ENCODE measurements at regions not wholly inside any gene's neighbourhood (a gene's known extent, or its start where the extent isn't known, plus 50 kb on each side); places are given as distances from the start of the nearest gene placed in this dataset.

- no peak for DNase-seq
These were observed 66.4 kb upstream of the DAB2 start for GRCh38 chr5:39491210-39491609.

- DNase-seq = no peak
These were observed 64.5 kb upstream of the DAB2 start for GRCh38 chr5:39489263-39489662.

DNA sequence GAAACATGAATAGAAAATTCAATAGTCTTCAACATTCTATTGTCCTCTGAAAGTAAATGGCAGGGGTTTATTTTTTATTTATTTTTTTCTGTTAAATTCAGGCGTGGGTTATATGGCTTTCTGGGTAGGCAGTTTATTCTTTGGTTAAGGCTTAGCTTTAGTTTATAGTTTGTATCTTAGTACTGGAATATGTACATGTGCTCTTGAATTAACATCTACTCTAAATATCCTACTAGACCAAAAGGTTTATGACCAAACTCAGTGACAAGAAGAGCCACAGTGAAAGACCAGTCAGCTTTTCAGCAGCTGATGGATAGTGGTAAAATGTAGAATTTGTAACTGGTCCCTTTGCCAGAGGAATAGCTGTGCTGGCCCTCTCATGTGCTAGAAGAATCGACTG lies 62.0 kb upstream of the DAB2 start:
- DNase-seq = no peak

- no peak for DNase-seq
These were observed 61.6 kb upstream of the DAB2 start for GRCh38 chr5:39486361-39486760.

GRCh38 chr5:39485079-39485478 lies 60.3 kb upstream of the DAB2 start:
- DNase-seq = no peak

- no peak for DNase-seq
These were observed 59.9 kb upstream of the DAB2 start for GRCh38 chr5:39484673-39485072.

- no peak for DNase-seq
These were observed 57.3 kb upstream of the DAB2 start for GRCh38 chr5:39482098-39482497.

DNA sequence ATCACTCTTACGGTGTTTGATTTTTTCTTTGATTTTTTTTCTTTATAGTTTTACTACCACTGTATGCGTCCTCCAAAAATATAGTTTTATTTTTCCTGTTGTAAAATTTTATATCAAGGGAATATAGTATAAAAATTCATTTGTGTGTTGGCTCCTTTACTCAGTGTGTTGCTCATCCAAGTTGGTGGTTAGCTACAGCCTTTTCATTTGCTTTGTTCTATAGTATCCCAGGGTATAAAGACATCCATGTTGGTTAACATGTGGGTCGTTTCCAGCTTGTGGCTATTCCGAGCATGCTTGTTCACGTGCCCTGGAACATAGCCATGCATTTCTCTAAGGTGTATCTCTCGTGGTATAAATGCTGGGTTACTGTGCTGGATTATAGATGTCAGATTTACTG lies 54.8 kb upstream of the DAB2 start:
- no peak for DNase-seq

- no peak for DNase-seq
These were observed 54.1 kb upstream of the DAB2 start for GRCh38 chr5:39478863-39479262.

- no peak for DNase-seq
These were observed 52.1 kb upstream of the DAB2 start for GRCh38 chr5:39476843-39477220.

- no peak for DNase-seq
These were observed 51.4 kb upstream of the DAB2 start for GRCh38 chr5:39475881-39476842.

GRCh38 chr5:39475159-39475571 lies 50.4 kb upstream of the DAB2 start:
- no peak for DNase-seq
